ENCODE measurements at regions not wholly inside any gene's neighbourhood (a gene's known extent, or its start where the extent isn't known, plus 50 kb on each side); places are given as distances from the start of the nearest gene placed in this dataset.

- TF ChIP-seq CTCF (IDR thresholded peaks at IDR 0.05; ENCODE audit: borderline replicate concordance, extremely low read depth, low read length, poor library complexity, severe bottlenecking): no peak
- TF ChIP-seq EZH2 (IDR thresholded peaks at IDR 0.05; ENCODE audit: borderline replicate concordance, low read depth, low read length, severe bottlenecking): no peak
Measured at GRCh38 chr14:81940651-81941050, 407.0 kb upstream of the SEL1L start.

Measured in DND-41 (cell line).